NCI-H146 (cell line): ENCODE measurements at regions not wholly inside any gene's neighbourhood (a gene's known extent, or its start where the extent isn't known, plus 50 kb on each side); places are given as distances from the start of the nearest gene placed in this dataset.

Source experiments
- DNase-seq: peaks from one replicate; lab custom pipeline; 2025; lab: John Stamatoyannopoulos, UW

DNA sequence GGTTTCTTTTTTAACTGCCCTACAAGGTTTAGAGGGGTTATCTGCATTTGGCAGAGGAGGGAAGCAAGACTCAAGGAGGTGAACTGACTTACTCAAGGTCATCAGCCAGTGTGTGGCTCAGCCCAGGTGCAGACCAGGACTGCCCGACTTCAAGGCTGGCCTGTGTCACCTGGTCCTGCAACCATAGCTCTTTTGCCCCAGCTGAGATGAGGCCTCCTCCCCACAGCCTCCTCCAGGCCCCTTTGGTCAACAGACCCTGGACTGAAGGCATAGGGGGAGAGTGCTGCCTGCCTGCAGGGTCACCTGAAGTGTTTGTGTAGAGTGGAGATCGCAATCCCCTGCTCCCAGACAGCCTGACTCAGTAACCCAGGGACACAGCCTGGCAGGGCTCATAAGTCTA is 168.5 kb upstream of the GLI2 start:
- no peak for DNase-seq

DNA sequence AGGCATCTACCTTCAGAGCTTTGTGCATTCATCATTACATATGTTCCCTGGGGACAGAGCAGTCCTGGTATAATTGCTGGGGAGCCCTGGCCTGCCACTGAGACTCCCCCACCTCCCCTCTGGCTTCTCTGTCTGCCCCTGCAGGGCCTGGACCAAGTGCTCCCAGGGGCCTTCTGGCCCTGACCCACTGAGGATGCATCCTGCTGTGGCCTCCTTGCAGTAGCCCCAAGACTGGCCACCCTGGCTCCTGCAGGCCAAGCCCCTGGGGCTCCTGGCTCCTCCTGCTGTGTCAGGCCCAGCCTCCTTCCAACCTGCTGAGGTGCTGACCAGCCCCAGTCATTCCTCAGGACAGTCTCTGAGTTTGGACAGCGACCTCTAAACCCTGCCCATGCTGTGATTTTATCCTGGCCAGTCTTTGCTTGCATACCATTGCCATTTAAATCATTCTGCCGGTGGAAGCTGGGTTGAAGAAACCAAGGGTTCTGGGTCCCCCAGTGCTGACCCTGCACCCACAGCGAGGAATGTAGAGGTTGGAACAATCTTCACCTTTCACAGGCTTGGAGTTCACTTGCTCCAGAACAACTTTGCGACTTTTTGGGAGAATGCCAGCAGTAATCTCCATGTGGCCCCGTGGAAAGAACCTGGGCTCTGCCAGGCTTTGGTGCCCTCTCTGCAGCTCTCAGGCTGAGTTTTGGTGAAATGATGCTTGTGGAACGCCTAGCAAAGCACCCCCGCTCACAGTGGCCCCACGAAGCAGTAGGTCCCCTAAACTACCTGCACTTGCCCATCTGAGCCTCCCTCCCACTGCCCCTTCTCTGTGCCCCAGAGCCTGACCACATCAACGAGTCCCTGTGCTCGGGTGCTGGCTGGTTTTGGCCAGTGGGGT is 167.3 kb upstream of the GLI2 start:
- DNase-seq: no peak

DNA sequence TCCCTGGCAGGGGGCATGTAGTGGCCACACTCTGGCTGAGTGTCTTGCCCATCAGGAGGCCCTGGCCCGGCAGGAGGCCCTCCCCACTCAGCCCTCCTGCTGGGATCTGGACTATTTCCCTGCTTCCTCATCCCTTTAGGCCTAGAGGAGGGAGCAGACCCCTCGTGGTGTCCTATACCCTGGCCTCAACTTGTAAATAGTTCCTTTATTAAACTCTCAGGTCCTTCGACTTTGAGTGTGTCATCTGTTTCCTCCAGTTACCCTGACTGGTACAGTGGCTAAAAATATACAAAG is 166.7 kb upstream of the GLI2 start:
- peak; percentile 10 for DNase-seq

DNA sequence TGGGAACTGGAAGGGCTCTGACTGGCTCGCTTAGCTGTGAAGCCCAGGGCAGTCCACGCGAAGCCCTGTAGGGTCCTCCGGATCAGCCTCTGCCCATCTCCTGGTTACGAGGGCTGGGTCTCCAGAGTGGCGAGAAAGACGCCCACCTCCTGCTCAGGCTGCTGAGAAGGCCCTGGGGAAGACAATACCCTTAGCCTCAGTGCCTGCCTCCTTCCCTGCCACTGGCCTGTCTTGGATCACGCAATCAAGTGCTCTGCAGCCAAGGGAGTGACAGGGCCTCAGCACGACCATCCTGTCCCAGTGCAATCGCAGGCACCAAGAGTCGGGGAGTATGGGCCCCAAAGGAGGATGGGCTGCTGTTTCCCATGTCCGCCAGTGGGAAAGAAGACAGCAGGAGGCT is 165.7 kb upstream of the GLI2 start:
- no peak for DNase-seq

DNA sequence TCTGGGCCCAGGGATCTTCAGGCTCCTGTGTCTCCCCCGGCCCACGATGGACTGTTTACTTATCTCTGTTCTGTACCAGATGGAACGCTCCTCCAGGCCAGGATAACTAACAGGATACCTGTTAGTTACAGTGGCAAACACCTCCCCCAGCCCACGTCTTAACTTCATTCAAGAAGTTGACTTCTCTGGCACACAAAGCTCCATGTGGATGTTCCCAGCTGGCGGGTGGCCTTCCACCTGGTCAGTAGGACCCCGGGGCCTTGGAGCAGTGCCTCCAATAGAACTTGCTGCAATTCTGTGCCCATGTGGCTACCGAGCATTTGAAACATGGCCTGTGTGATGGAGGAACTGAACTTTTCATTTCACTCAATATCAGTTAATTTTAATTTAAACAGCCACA is 165.1 kb upstream of the GLI2 start:
- no peak for DNase-seq

DNA sequence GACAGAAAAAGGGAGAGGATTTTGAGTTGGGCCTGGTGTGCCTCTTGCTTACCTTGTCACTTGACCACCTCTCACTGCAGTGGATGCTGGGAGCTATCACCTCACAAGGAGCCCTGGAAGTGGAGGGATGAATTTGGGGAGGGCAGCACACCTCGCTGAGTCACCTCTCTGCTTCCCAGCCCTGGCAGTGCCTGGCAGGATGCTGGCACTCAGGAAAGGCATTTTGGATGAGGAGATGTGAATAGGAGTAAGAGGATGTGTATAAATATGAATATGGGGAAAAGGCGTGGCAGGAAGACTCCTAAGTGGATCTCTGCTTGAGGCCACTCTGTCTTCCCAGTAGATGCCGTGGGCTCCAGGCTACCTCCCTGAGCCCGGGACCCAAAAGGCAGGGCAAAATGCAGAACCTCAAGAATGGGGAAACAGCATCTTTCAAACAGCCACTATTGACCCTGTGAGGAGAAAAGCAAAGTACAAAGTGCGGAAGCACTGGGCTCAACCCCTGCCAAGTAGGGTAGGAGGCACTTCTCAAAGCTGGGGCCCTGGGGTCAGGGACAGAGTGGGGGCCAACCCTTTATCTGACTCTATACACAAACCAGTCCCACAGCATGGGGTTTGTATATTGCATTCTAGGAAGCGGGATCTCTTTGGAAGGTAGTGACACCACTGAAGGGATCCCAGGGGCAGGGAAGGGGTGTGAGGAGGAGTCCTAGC is 164.5 kb upstream of the GLI2 start:
- no peak for DNase-seq

DNA sequence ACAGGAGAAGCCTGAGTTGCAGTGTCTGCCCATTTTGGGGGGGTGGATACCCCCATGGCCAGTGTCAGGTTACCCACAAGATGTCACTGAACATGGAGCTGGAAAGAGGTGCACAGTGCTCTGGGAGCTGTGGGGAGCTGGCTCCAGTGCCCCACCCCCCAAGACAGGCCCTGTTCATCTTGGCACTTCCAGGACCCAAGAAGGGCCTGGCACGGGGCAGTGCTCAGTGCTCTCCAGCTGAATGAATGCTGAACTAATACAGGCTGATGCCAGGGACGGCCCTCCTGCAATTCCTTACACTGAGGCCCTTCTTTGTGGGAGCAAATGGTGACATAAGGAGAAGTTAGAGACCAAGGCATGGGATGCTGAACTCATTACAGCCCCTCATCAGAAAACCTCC is 163.4 kb upstream of the GLI2 start:
- no peak for DNase-seq

DNA sequence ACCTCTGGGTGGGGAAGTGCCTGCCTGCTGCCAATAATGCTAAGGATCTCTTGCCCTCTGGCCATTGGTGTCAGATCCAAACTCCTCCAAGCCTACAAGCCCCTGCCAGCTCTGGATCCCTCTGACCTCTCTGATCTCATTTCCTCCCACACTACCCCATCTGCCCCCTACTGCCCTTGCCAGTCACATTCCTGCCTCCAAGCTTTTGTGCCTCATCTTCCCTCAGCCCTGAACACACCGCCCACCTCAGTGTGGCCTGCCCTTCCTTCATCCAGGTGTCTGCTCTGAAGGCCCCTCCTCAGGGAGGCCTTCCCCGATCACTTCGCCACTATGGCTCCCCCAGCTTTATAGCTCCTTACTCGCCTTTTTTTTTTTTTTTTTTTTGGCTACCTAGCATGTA is 161.0 kb upstream of the GLI2 start:
- no peak for DNase-seq

DNA sequence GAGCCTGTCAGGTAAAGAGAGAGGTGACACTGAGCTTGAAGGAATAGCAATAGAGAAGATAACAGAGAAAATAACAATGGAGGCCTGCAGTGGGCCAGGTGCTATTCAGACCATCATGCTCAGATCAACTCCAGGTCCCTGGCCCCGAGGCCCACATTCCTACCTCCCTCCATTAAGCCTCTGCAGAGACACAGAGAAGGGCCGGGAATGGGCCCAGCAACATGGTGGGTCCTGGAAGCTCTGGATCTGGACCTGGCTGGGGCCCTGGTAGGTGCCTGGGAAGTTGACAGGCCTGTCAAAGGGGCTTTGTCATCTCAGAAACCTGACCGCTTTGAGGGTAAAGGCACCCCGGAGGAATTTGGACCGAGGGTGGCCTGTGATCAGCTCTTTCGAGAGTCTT is 159.7 kb upstream of the GLI2 start:
- DNase-seq: no peak

DNA sequence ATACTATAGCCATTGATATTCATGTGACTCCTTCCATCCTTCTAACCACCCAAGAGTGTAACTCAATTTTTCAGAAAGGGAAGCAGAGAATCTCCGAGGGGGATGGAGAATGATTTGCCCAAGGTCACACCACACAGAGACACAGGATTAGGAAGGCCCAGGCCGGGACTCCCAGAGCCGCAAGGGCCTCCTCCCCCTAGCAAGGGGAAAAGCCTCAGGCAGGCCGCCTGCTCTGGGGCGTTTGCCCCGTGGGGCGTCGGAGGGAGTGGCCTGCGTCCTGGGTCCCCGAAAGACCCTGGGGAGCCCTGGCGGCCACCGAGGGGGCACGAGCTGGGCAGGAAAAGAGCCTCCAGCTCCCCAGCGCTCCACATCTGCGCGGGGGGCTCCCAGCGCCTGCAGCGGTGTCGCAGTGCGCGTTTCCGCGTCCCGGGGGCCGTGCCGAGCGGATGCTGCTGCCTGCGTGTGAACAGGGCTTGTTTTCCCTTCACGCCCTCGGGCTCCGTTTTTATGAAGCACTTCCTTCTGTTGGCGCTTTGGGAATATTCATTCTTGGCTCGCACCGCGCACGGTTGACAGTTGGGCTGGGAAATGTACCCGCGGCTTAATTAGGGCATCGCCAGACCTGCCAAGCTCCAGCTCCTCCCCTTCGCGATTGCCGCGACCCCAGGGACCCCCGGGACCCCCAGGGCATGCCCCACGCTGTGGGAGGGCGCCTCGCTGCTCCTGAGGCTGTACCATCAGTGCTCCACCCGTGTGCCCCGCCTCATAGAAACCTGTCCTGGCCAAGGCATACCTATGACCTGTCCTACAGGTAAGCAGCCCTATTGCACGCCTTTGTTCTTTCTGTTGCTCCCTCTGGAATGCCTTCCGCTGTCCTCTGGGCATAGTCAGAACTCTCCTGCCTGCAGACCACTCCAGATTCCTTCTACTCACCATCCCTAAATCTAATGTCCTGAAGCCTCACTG is 158.9 kb upstream of the GLI2 start:
- DNase-seq: no peak

DNA sequence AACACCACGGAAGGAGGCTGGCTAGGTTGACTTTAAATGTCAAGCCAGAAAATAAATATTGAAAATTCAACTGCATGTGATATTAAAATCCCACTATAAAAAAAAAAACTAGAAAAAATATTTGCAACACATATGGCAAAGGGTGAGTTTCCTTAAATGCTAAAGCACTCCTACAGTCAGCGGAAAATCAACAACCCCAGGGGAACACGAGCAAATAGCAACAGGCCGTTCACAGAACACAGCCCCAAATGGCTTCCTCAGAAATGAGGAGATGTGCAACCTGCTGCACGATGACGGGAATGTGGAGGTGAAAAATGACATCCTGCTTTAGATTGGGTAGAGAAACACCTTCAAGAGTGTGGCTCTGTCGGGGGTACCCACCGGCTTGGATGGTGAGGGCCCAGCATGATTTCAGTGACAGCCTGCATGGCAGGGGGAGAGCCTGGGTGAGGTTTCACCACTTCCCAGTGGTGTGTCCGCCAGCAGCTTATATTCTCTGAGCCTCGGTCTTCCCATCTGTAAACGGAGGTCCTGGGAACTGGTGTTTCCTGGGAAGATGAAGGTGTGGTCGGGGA is 157.9 kb upstream of the GLI2 start:
- DNase-seq: no peak

DNA sequence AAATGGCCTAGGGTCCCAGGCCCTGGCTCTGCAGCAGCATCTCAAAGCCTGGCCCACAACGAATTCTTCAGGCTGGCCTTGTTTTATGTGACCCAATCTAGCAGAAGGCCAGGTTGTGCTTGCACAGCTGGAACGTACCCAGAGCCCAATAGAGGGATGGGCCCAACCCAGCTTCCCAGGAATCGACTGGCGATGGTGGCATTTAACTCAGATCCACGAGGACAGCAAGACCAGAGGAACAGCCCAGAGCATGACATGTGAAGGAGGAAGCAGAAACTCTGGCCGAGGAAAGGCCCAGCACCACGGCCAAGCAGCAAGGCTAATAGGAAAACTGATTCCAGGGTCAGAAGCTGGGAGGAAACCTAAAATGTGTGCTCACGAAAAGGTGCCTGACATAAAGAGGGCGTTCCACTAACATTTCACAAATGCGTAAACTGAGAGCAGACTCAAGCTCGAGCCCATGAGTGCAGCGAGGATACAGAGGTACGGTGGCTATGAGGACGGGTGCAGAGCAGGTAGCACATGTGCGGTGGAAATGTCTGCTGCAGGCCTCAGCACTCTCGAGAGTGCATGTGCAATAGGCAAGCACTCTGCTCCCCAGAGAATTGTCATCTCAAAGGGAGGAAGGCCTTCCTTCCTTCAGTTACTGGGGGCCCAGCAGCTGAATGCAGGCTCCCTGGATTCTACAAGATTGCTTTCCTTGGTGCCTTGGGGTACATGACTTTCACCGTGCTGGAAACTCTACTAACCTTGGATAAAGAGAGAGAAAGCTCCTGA is 156.9 kb upstream of the GLI2 start:
- DNase-seq: no peak

DNA sequence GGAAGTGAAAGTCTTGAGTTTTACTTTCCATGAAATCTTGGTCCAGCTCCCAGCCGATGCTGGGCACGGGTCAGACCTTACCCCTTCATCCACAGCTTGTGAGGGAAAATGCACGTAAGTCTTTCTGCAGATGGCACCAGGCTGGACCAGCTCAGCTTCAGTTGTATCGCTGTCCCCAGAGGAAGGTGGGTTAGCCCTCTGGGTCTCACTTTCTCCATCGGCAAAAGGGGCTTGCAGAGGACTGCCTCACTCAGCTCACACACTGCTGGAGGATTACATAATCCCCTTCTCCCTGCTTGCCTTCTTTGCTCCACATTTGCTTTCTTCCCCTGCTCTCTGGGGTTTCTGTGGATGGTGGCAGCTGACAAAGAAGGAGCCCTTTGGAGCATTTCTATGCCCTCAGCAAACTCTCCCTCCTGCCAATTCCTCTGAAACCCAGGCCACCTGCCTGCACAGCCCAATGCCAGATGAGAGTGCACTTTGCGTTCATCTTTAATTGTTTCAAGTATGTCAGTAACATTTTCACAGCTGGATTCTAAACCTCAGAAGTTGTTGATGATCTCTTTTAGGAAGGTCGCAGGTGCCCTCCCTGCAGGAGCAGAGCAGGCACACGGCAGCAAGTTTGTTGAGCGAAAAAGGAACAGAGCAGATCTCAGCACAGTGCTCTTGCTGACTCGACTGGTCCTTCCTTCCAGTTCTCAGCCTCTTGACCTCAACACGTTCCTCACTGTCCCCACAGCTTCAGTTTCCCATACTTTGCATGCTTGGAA is 155.6 kb upstream of the GLI2 start:
- DNase-seq: no peak

DNA sequence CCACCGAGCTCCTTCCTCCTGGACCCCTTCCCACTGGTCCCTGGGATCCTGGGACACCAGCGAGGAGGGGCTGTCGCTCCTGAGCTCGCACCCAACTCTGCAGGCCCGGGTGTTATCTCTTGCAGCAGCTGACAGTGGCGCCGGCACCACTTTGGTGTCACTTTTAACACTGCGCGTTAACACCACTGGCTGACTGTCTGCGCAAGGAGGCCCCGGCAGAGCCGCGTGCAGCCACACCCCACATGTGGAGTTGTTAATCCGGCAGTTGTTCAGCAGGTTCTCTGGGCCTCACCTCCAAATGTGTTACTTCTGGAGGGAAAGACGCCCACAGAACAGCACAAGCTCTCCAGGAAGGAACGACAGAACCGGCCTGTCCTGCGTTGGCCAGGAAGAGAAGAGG is 155.0 kb upstream of the GLI2 start:
- no peak for DNase-seq

DNA sequence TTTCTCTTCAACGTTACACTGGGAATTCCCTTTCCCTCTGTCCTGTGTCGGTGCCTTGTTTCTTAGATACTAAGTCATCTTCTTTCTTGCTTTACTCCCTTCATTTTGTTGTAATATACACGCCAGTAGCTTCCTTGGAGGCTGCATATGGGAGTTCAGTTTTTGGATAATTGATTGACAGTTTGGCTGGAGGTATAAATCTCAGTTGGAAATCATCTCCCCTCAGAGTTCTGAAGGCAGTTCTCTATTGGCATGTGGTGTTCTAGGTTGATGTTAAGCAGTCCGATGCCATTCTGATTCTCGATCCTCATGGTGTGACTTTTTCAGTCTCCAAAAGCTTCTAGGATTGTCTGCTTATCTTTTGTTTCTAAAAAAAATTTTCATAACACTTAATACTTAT is 152.5 kb upstream of the GLI2 start:
- no peak for DNase-seq

DNA sequence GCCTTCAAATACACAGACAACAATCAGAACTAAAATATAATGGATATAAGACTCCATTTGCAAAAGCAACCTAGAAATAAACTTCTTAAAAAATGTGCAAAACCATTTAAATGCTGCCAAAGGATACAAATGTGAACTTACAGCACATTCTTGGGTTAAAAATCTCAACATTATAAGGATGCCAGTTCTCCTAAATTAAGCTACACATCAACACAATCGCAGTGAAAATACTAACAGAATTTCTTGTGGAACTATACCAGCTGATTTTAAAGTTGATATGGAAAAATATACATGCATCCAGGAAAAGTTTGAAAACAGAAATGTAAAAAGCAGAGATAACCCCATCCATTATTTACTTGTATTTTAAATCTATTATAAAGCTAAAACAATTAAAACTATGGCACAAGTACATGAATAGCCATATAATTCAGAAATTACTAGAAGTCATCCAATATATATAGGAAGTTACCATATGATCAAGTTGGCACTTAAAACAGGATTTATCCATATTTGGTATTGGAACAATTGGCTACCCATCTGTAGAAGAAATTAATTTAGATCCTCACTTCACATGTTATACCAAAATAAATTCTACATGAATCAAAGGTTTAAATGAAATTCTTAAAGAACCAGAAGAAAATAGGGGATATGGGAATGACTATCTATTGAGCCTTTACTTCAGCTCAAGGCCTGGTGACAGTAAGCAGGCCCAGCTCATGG is 151.7 kb upstream of the GLI2 start:
- no peak for DNase-seq

DNA sequence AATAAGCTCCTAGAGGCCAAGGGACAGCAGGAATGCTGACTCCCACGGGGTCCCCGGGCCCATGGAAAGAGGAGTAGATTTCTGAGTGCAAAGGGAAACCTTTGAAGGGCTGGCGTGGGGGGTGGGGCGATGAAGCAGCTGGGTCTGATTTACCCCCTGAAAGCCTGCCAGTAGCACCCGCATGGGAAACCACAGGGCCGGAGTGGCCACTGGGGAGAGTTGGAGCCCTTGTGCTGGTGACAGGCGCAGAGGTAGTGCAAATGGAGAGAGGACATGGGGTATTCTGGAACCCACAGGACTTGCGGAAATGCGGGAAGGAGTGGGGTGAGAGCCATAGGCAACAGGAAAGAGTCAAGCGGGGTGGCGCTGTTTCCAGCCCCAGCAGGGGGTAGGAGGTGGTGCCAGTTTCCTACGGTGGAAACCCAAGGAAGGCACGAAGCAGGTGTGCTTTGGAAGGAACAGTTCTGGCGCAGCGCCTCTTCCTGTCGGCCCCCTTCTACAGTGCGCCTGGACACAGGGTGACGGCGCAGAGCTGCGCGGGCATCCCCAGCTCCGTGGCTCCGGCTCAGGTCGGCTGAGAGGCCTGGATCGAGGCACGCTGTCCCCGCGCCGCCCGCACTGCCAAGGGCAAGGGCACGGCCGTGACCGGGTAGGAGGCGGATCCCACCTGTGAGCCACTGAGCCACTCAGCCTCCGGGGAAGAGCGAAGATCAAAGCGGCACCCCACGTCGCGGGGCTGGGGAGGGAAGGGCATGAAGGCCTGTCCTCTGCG is 149.0 kb upstream of the GLI2 start:
- DNase-seq: no peak

DNA sequence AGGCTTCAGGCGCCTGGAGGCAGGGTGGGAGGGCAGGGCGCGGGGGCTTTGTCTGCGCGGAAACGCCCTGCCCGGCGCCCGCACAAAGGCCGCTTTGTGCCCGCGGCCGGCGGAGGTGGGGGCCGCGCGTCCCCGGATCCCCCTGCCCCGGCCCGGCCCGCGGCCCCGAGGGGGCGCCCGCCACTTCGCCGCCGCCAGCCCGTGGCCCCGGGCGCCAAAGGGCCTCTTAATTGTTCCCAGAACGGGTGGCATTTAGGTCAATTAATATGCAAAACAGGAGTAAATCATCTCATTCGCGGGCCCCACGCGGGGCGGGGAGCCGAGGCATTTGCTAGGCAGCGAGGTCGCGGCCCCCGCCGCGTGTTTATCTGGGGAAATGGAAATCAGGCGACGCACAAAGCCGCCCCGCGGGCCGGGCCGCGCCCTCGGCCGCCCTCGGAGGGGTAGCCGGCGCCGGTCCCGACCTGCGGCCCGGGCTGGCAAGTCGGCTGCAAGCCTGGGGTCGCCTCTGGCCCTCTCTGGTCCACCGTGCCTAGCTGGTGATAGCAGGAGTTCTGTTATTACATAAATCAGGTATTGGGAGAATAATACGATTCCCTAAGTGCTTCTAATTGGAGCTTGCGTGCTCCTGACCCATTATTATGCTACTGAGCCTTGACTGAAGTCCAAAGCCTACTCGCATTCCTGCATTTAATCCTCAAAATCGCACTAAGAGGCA is 148.2 kb upstream of the GLI2 start:
- DNase-seq: no peak

DNA sequence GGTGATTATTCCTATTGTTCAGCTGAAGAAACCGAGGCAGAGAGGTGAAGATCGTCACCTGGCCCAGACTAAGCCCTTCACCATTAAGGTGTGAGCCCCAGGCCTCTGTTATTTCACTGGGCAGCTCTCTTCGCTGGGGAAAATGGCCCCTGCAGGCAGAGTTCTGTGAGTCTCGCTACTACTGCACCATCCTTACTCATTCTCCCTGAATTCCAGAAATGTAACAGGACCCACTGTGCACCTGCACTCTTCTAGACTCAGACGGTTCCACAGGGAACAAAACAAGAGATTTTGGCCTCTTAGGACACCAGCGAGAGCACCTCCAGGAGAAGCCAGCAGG is 147.7 kb upstream of the GLI2 start:
- DNase-seq: no peak
